GM21360 (cell line): ENCODE measurements at regions not wholly inside any gene's neighbourhood (a gene's known extent, or its start where the extent isn't known, plus 50 kb on each side); places are given as distances from the start of the nearest gene placed in this dataset.
"Not testable (repeated sequence)": the region's sequence is repeated elsewhere in the genome, so short reads cannot be mapped to it uniquely, and the experiment has no call there.

Experiments
- ATAC-seq: cut with Tn5 transposase; IDR thresholded peaks from one replicate; pipeline ENCODE4 v1.9.1; 2021; ENCODE audit warnings: mild to moderate bottlenecking, moderate library complexity; ENCODE audit not compliant: unreplicated experiment

GRCh38 chr2:223176970-223177369, 125.0 kb downstream of the KCNE4 start:
- no peak for ATAC-seq

- ATAC-seq: no peak
Measured at GRCh38 chr2:223180463-223180862, 128.5 kb downstream of the KCNE4 start.

- no peak for ATAC-seq
Measured at GRCh38 chr2:223181561-223181960, 129.6 kb downstream of the KCNE4 start.

GRCh38 chr2:223182356-223182755, 130.4 kb downstream of the KCNE4 start:
- ATAC-seq: no peak

GRCh38 chr2:223185638-223186037, 133.6 kb downstream of the KCNE4 start:
- no peak for ATAC-seq

- no peak for ATAC-seq
Measured at GRCh38 chr2:223187256-223187655, 135.3 kb downstream of the KCNE4 start.

GRCh38 chr2:223190561-223191206, 138.7 kb downstream of the KCNE4 start:
- not testable (repeated sequence) for ATAC-seq

- ATAC-seq: no peak
Measured at GRCh38 chr2:223196331-223196730, 144.3 kb downstream of the KCNE4 start.

- ATAC-seq: no peak
Measured at GRCh38 chr2:223197046-223197445, 145.1 kb downstream of the KCNE4 start.

- ATAC-seq: no peak
Measured at GRCh38 chr2:223199531-223200515, 147.8 kb downstream of the KCNE4 start.

- ATAC-seq: no peak
Measured at GRCh38 chr2:223203971-223204929, 152.3 kb downstream of the KCNE4 start.

- ATAC-seq: no peak
Measured at GRCh38 chr2:223210489-223210888, 158.5 kb downstream of the KCNE4 start.

GRCh38 chr2:223214394-223215253, 162.6 kb downstream of the KCNE4 start:
- ATAC-seq: no peak

- ATAC-seq: no peak
Measured at GRCh38 chr2:223215254-223215516, 163.2 kb downstream of the KCNE4 start.

- no peak for ATAC-seq
Measured at GRCh38 chr2:223217373-223217772, 165.4 kb downstream of the KCNE4 start.

GRCh38 chr2:223218587-223219178, 166.7 kb downstream of the KCNE4 start:
- ATAC-seq: no peak

- no peak for ATAC-seq
Measured at GRCh38 chr2:223219872-223220657, 168.1 kb downstream of the KCNE4 start.

- no peak for ATAC-seq
Measured at GRCh38 chr2:223220658-223220925, 168.6 kb downstream of the KCNE4 start.

- no peak for ATAC-seq
Measured at GRCh38 chr2:223221139-223221835, 169.3 kb downstream of the KCNE4 start.
